HG02763 (cell line): ENCODE measurements at regions not wholly inside any gene's neighbourhood (a gene's known extent, or its start where the extent isn't known, plus 50 kb on each side); places are given as distances from the start of the nearest gene placed in this dataset.
"Not testable (repeated sequence)": the region's sequence is repeated elsewhere in the genome, so short reads cannot be mapped to it uniquely, and the experiment has no call there.

Experiments used
- ATAC-seq: cut with Tn5 transposase; IDR thresholded peaks from one replicate; pipeline ENCODE4 v1.9.1; 2021; ENCODE audit warnings: mild to moderate bottlenecking, moderate library complexity; ENCODE audit not compliant: unreplicated experiment

- ATAC-seq: no peak
These were observed 2056.8 kb upstream of the CELF4 start for GRCh38 chr18:39622431-39622830.

- ATAC-seq: no peak
These were observed 2055.1 kb upstream of the CELF4 start for GRCh38 chr18:39620551-39621168.

- no peak for ATAC-seq
These were observed 2052.8 kb upstream of the CELF4 start for GRCh38 chr18:39618265-39619003.

GRCh38 chr18:39611381-39612100 lies 2045.9 kb upstream of the CELF4 start:
- ATAC-seq: no peak

GRCh38 chr18:39607034-39607433 lies 2041.4 kb upstream of the CELF4 start:
- no peak for ATAC-seq

GRCh38 chr18:39604836-39605235 lies 2039.2 kb upstream of the CELF4 start:
- no peak for ATAC-seq

- no peak for ATAC-seq
These were observed 2036.5 kb upstream of the CELF4 start for GRCh38 chr18:39602131-39602530.

- ATAC-seq: no peak
These were observed 2035.3 kb upstream of the CELF4 start for GRCh38 chr18:39600894-39601293.

GRCh38 chr18:39599251-39599650 lies 2033.7 kb upstream of the CELF4 start:
- no peak for ATAC-seq

GRCh38 chr18:39596891-39597290 lies 2031.3 kb upstream of the CELF4 start:
- no peak for ATAC-seq

- ATAC-seq: no peak
These were observed 2030.6 kb upstream of the CELF4 start for GRCh38 chr18:39596221-39596620.

- ATAC-seq: no peak
These were observed 2028.6 kb upstream of the CELF4 start for GRCh38 chr18:39594206-39594605.

- ATAC-seq: no peak
These were observed 2026.1 kb upstream of the CELF4 start for GRCh38 chr18:39591649-39592048.

- no peak for ATAC-seq
These were observed 2023.9 kb upstream of the CELF4 start for GRCh38 chr18:39589496-39589895.

GRCh38 chr18:39587586-39587985 lies 2022.0 kb upstream of the CELF4 start:
- ATAC-seq: no peak

- ATAC-seq: no peak
These were observed 2021.1 kb upstream of the CELF4 start for GRCh38 chr18:39586741-39587140.

- ATAC-seq: no peak
These were observed 2009.3 kb upstream of the CELF4 start for GRCh38 chr18:39574897-39575296.

- ATAC-seq: no peak
These were observed 2005.9 kb upstream of the CELF4 start for GRCh38 chr18:39571511-39571910.

- not testable (repeated sequence) for ATAC-seq
These were observed 2000.1 kb upstream of the CELF4 start for GRCh38 chr18:39565551-39566230.

GRCh38 chr18:39564716-39565115 lies 1999.1 kb upstream of the CELF4 start:
- no peak for ATAC-seq

- no peak for ATAC-seq
These were observed 1995.5 kb upstream of the CELF4 start for GRCh38 chr18:39561126-39561525.
